HepG2 (cell line): ENCODE measurements at regions not wholly inside any gene's neighbourhood (a gene's known extent, or its start where the extent isn't known, plus 50 kb on each side); places are given as distances from the start of the nearest gene placed in this dataset.

Experiments
- ATAC-seq: fragments of 200-7000 bp; cut with Tn5 transposase; 3 replicates; pipeline ENCODE4 v1.9.1; 2020; ENCODE audit warnings: mild to moderate bottlenecking, moderate library complexity
- BruUV-seq: library from RNA; stranded (reverse); fragments of 400-500 nt; replicated peaks from 2 replicates; lab custom pipeline; 2021; lab: Mats Ljungman, UMichigan
- CTCF ChIA-PET: fragments of 300-600 bp; formaldehyde crosslinking; extraction: SDS; loops from one replicate; lab custom pipeline; 2021; ENCODE audit warnings: low total read pairs, inconsistent platforms, low intra/inter-chr PET ratio; lab: Yijun Ruan, JAX
- POLR2A ChIA-PET: fragments of 350-600 bp; sonication (Branson Sonifier 250); formaldehyde crosslinking; loops from one replicate; lab custom pipeline; 2020; ENCODE audit warnings: antibody characterized with exemption, inconsistent platforms; lab: Yijun Ruan, JAX
- DNase-seq: peaks from one replicate; pipeline ENCODE4 v3.0.0-alpha.2; 2015; ENCODE audit warnings: low spot score
- FAIRE-seq: peaks from 3 replicates; lab custom pipeline; 2011; peaks lifted over from hg19 to GRCh38; lab: Jason Lieb, UNC
- H2AFZ ChIP-seq: one replicate; pipeline ENCODE4 v1.6.1; 2011; ENCODE audit warnings: low read length, inconsistent platforms
- H3K27ac ChIP-seq: fragments of 300-600 bp; 3 replicates; pipeline ENCODE4 v1.8.0; 2011; ENCODE audit warnings: mixed run types, mild to moderate bottlenecking, mixed read lengths, low read length, inconsistent platforms; ENCODE audit not compliant: insufficient read depth; ENCODE audit errors: extremely low read length
- H3K27me3 ChIP-seq, 2 experiments: fragments of 200-600 bp in 1 of 2; 2 replicates in 1 of 2; 3 replicates in 1 of 2; pipeline versions ENCODE4 v1.6.0 to v1.8.0; 2011; ENCODE audit warnings: low read length in 2 of 2, mild to moderate bottlenecking in 2 of 2, moderate library complexity in 2 of 2, inconsistent platforms in 1 of 2; ENCODE audit not compliant: insufficient read depth in 2 of 2, control insufficient read depth in 1 of 2
- H3K36me3 ChIP-seq, 2 experiments: fragments of 200-600 bp in 1 of 2; replicated peaks in 1 of 2; 2 replicates in 1 of 2; 3 replicates in 1 of 2; pipeline versions ENCODE4 v1.5.1 to v1.8.0; 2011; ENCODE audit warnings: low read length in 2 of 2, inconsistent platforms in 1 of 2; ENCODE audit not compliant: insufficient read depth in 2 of 2, control insufficient read depth in 1 of 2
- H3K4me1 ChIP-seq: 2 replicates; pipeline ENCODE4 v1.5.1; 2012; ENCODE audit warnings: low read length, inconsistent platforms; ENCODE audit not compliant: insufficient read depth
- H3K4me2 ChIP-seq: 2 replicates; pipeline ENCODE4 v1.6.0; 2011; ENCODE audit warnings: low read depth, low read length, inconsistent platforms
- H3K4me3 ChIP-seq, 3 experiments: fragments of 200-600 bp in 1 of 3; sonication (generic), shearing (Covaris generic) in 1 of 3; replicated peaks in 1 of 3; 2 replicates each; pipeline ENCODE4 v1.5.1; 2011 to 2016; ENCODE audit warnings: low read length in 3 of 3, inconsistent platforms in 2 of 3, low read depth in 2 of 3, mild to moderate bottlenecking in 2 of 3, control low read depth in 1 of 3, mixed read lengths in 1 of 3; ENCODE audit not compliant: insufficient read depth in 1 of 3
- H3K79me2 ChIP-seq: one replicate; pipeline ENCODE4 v1.6.1; 2011; ENCODE audit warnings: low read length, inconsistent platforms; ENCODE audit not compliant: insufficient read depth
- H3K9ac ChIP-seq: 2 replicates; pipeline ENCODE4 v1.6.0; 2011; ENCODE audit warnings: mild to moderate bottlenecking, low read depth, low read length, inconsistent platforms; ENCODE audit not compliant: insufficient read depth
- H3K9me3 ChIP-seq: 2 replicates; pipeline ENCODE4 v1.5.1; 2012; ENCODE audit warnings: mild to moderate bottlenecking, low read length
- H4K20me1 ChIP-seq: 2 replicates; pipeline ENCODE4 v1.6.0; 2011; ENCODE audit warnings: inconsistent platforms, mild to moderate bottlenecking, low read length, moderate library complexity; ENCODE audit not compliant: insufficient read depth
- BHLHE40 ChIP-seq: IDR thresholded peaks from 2 replicates; pipeline ENCODE4 v1.6.1; 2011; ENCODE audit warnings: low read length, improper control_type of control experiment
- HNRNPUL1 ChIP-seq: fragments of 200-400 bp; formaldehyde crosslinking; IDR thresholded peaks from 2 replicates; pipeline ENCODE4 v1.6.1; 2017; ENCODE audit warnings: low read depth, mild to moderate bottlenecking, low read length, moderate library complexity
- KDM5B ChIP-seq: sonication (generic); formaldehyde crosslinking; IDR thresholded peaks from 2 replicates; pipeline ENCODE4 v1.4.0; 2020; ENCODE audit warnings: missing genetic modification reagents, mild to moderate bottlenecking, borderline replicate concordance
- MXD4 ChIP-seq: IDR thresholded peaks from 2 replicates; pipeline ENCODE4 v1.6.1; 2016; ENCODE audit warnings: mild to moderate bottlenecking, missing biosample characterization, missing genetic modification reagents
- WIZ ChIP-seq: sonication (generic); formaldehyde crosslinking; IDR thresholded peaks from 2 replicates; pipeline ENCODE4 v1.5.1; 2020; ENCODE audit warnings: mild to moderate bottlenecking, missing genetic modification reagents
- ZNF235 ChIP-seq: sonication (generic); formaldehyde crosslinking; IDR thresholded peaks from 2 replicates; pipeline ENCODE4 v1.8.1; 2023; ENCODE audit warnings: mild to moderate bottlenecking, missing genetic modification reagents, borderline replicate concordance
- ZNF577 ChIP-seq: sonication (generic); formaldehyde crosslinking; IDR thresholded peaks from 2 replicates; pipeline ENCODE4 v1.4.0; 2020; ENCODE audit warnings: mild to moderate bottlenecking, low read depth, missing genetic modification reagents, borderline replicate concordance
- whole genome bisulfite sequencing: methylation state at CpG from one replicate; pipeline ENCODE4 v1.1.6; 2017; ENCODE audit warnings: low lambda C conversion rate; 5-methylcytosine and 5-hydroxymethylcytosine counted together
- in situ Hi-C: cut with HindIII; loops from 2 replicates; pipeline ENCODE4 v1.10.0; 2017; ENCODE audit warnings: low pct_unique_long_range_greater_than_20kb; ENCODE audit not compliant: extremely low pct_ligation_motif_present
- intact Hi-C: fragments of 100-400 bp; cut with micrococcal nuclease; formaldehyde crosslinking; loops from one replicate; pipeline ENCODE4 v1.10.0; 2022; ENCODE audit not compliant: unreplicated experiment
- TF ChIP-seq, protein P1 (sequence below): IDR thresholded peaks from 2 replicates; pipeline ENCODE4 v1.6.1; 2012; ENCODE audit warnings: low read depth, low read length, improper control_type of control experiment
- TF ChIP-seq, protein P2 (sequence below): sonication (generic); formaldehyde crosslinking; conservative IDR thresholded peaks from 2 replicates; pipeline ENCODE4 v1.8.0; 2022; ENCODE audit warnings: mild to moderate bottlenecking, moderate library complexity, missing genetic modification reagents

DNA sequence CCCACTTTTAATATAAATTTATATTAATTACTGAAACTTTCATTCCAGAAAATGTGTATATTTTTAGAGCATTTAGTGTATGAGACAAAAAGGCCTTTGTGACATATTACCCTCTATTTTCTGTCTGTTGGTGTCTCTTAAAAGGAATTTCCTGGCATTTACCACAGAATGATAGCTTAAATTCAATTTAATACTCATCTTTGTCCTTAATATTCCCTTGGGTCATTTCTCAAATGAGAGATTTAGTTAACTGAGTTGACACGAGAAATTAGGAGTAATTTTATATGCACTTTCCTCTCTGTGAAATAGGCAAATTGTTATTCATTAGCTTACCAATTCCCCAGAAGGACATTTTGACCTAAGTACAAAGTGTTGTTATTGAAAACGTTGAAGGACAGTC is 101.7 kb upstream of the CTTNBP2 start:
- in situ Hi-C loops (no loop called here), intact Hi-C loops (no loop called here)
- ChIA-PET POLR2A (no interaction called here), CTCF (no interaction called here)
- Histone ChIP-seq H2AFZ (no peak overlapping the region), H3K79me2 (no peaks in the 10 kb centered on the region), H3K36me3 (no peaks in the 10 kb centered on the region), H3K4me2 (no peak overlapping the region), H3K9ac (no peak overlapping the region), H3K4me3 (no peak overlapping the region), H3K27ac (no peak overlapping the region), H3K4me1 (no peaks in the 10 kb centered on the region), H3K9me3 (no peaks in the 10 kb centered on the region), H3K27me3 (no peaks in the 10 kb centered on the region), H4K20me1 (no peaks in the 10 kb centered on the region)
- WGBS: 3% methylated on average over 2 of the region's 2 CpGs
- no TSS peak for BruUV-seq
- FAIRE-seq (no peak), ATAC-seq (no peak), DNase-seq (no peak)
- TF ChIP-seq ZNF577 (CRISPR knock-in tag): no peak
- TF ChIP-seq, protein P1, sequence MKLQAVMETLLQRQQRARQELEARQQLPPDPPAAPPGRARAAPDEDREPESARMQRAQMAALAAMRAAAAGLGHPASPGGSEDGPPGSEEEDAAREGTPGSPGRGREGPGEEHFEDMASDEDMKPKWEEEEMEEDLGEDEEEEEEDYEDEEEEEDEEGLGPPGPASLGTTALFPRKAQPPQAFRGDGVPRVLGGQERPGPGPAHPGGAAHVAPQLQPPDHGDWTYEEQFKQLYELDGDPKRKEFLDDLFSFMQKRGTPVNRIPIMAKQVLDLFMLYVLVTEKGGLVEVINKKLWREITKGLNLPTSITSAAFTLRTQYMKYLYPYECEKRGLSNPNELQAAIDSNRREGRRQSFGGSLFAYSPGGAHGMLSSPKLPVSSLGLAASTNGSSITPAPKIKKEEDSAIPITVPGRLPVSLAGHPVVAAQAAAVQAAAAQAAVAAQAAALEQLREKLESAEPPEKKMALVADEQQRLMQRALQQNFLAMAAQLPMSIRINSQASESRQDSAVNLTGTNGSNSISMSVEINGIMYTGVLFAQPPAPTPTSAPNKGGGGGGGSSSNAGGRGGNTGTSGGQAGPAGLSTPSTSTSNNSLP: no peak
- no peak for TF ChIP-seq WIZ (CRISPR knock-in tag)
- no peak for TF ChIP-seq BHLHE40
- no peak for TF ChIP-seq HNRNPUL1
- TF ChIP-seq MXD4 (CRISPR knock-in tag): no peak
- TF ChIP-seq ZNF235 (CRISPR knock-in tag): no peak
- TF ChIP-seq, protein P2, sequence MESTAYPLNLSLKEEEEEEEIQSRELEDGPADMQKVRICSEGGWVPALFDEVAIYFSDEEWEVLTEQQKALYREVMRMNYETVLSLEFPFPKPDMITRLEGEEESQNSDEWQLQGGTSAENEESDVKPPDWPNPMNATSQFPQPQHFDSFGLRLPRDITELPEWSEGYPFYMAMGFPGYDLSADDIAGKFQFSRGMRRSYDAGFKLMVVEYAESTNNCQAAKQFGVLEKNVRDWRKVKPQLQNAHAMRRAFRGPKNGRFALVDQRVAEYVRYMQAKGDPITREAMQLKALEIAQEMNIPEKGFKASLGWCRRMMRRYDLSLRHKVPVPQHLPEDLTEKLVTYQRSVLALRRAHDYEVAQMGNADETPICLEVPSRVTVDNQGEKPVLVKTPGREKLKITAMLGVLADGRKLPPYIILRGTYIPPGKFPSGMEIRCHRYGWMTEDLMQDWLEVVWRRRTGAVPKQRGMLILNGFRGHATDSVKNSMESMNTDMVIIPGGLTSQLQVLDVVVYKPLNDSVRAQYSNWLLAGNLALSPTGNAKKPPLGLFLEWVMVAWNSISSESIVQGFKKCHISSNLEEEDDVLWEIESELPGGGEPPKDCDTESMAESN (CRISPR knock-in tag): no peak
- no peak for TF ChIP-seq KDM5B
